GM18511 (cell line): ENCODE measurements at regions not wholly inside any gene's neighbourhood (a gene's known extent, or its start where the extent isn't known, plus 50 kb on each side); places are given as distances from the start of the nearest gene placed in this dataset.

Source experiments
- ATAC-seq: cut with Tn5 transposase; IDR thresholded peaks from one replicate; pipeline ENCODE4 v1.9.1; 2021; ENCODE audit warnings: mild to moderate bottlenecking, moderate library complexity; ENCODE audit not compliant: unreplicated experiment

DNA sequence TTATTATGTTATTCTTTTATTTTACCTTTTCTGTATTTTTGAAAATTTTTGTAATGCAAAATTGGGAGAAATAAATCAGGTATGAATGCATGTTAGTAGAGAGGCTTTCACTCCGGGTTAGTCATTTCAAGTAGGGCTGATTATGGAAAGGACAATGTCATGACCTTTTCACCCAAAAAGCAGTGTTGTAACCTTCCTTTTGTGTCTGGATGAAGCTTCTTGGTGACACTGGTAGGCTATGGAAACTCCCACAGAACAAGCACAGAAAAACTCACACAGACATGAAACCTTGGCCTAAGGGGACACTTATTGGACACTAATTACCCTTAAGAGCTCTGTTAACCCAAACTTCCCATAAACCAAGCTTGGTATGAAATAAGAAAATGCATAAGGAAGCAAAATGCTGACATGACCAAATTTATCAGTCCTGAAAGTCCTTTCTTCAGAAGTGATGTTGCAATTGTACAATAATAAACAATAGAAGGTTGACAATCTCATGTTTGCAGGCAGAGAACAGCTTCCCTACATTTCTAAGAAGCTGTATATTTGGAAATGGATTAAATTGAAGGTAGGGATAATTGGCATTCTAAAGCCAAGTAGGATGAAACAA lies 70.0 kb upstream of the KCNJ15 start:
- no peak for ATAC-seq

- ATAC-seq, result no peak
Observed at GRCh38 chr21:38188037-38188436, 68.8 kb upstream of the KCNJ15 start.

DNA sequence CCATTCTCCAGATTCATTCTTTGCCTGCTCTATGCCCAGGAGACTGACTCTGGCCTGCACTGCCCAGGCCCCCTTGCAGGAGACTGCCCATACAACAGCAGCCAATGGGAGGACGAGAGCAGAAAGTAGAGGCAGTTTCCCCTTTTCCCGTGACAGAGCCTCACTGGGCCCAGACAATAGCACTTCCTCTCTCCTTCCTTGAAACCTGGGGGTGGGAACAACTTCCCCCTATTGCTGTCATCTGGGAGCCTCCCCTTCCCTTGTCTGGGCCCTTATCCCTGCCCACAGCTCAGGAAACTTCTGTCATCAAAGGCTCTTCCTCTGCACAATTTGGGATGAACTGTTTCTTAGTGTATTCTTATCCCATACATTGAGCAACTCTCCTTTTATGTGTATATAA lies 60.8 kb upstream of the KCNJ15 start:
- ATAC-seq, result no peak

DNA sequence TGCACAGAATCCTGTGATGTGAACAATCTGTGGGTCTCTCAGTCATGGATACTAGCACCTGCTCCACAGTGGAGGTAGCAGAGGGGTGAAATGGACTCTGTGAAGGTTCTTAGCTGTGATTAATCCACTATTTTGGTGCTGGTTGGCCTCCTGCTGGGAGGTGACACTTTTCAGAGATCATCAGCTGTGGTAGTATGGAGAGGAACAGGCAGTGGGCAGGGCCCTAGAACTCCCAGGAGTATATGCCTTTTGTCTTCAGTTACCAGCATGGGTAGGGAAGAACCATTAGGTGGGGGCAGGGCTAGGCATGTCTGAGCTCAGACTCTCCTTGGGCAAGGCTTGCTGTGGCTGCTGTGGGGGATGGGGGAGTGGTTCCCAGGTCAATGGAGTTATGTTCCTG lies 54.0 kb upstream of the KCNJ15 start:
- no peak for ATAC-seq

DNA sequence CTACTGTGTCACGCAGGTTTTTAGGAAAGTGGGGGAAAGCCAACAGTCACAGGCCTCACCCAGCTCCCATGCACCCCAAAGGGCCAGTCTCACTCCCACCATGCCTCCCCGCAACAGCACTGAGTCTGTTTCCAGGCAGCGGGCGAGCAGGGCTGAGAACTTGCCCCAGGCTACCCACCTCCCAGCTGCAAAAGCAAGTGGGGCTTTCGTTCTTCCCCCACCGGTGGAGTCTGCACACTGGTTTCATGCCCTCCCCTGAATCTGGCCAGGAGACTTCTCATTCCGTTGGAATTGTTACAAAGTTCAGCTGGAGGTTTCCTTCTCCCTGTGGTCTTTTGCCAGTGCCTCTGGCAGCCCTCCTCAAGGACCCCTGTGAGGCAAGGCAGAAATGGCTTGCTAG lies 53.6 kb upstream of the KCNJ15 start:
- no peak for ATAC-seq

- no peak for ATAC-seq
Observed at GRCh38 chr21:38205940-38206339, 50.9 kb upstream of the KCNJ15 start.

DNA sequence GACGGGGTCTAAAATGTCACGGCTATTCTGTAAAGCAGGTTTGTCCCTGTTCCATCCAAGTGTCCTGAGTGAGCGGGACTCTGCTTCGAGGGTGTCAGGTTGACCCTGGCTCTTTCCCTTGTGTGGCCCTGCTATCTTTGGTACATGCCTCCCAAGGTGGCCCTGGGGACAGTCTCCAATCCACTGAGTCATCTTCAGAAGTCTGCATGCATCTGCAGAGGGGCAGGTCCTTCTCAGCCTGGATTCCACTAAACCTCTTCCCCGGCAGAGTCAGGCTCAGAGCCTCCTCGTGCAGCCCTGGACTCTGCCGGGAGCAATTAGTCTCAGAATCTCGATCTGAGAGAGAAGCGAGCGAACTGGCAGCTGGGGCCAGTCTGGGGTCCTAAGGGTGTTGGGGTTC lies 50.1 kb upstream of the KCNJ15 start:
- ATAC-seq, result no peak
